HG02678 (cell line): ENCODE measurements at regions not wholly inside any gene's neighbourhood (a gene's known extent, or its start where the extent isn't known, plus 50 kb on each side); places are given as distances from the start of the nearest gene placed in this dataset.
"Not testable (repeated sequence)": the region's sequence is repeated elsewhere in the genome, so short reads cannot be mapped to it uniquely, and the experiment has no call there.

ENCODE experiments used
- ATAC-seq: cut with Tn5 transposase; IDR thresholded peaks from one replicate; pipeline ENCODE4 v1.9.1; 2021; ENCODE audit warnings: mild to moderate bottlenecking, moderate library complexity; ENCODE audit not compliant: unreplicated experiment

GRCh38 chr5:33205079-33205478 lies 235.7 kb upstream of the TARS1 start:
- ATAC-seq, result no peak

GRCh38 chr5:33205727-33206410 lies 234.9 kb upstream of the TARS1 start:
- no peak for ATAC-seq

GRCh38 chr5:33206962-33207506 lies 233.7 kb upstream of the TARS1 start:
- ATAC-seq, result no peak

- ATAC-seq, result no peak
These were observed 231.5 kb upstream of the TARS1 start for GRCh38 chr5:33209252-33209651.

GRCh38 chr5:33210221-33210620 lies 230.5 kb upstream of the TARS1 start:
- ATAC-seq, result not testable (repeated sequence)

GRCh38 chr5:33210978-33211377 lies 229.8 kb upstream of the TARS1 start:
- ATAC-seq, result no peak

- no peak for ATAC-seq
These were observed 228.3 kb upstream of the TARS1 start for GRCh38 chr5:33212439-33212838.

GRCh38 chr5:33212900-33213299 lies 227.9 kb upstream of the TARS1 start:
- no peak for ATAC-seq

- ATAC-seq, result no peak
These were observed 217.0 kb upstream of the TARS1 start for GRCh38 chr5:33223563-33224284.

GRCh38 chr5:33224285-33224961 lies 216.3 kb upstream of the TARS1 start:
- no peak for ATAC-seq

- no peak for ATAC-seq
These were observed 213.5 kb upstream of the TARS1 start for GRCh38 chr5:33227247-33227646.

GRCh38 chr5:33227746-33228145 lies 213.0 kb upstream of the TARS1 start:
- no peak for ATAC-seq

GRCh38 chr5:33228149-33228548 lies 212.6 kb upstream of the TARS1 start:
- ATAC-seq, result no peak

GRCh38 chr5:33229216-33229615 lies 211.5 kb upstream of the TARS1 start:
- ATAC-seq, result no peak

GRCh38 chr5:33230467-33231078 lies 210.2 kb upstream of the TARS1 start:
- no peak for ATAC-seq

- ATAC-seq, result no peak
These were observed 209.5 kb upstream of the TARS1 start for GRCh38 chr5:33231214-33231710.

- no peak for ATAC-seq
These were observed 208.8 kb upstream of the TARS1 start for GRCh38 chr5:33231935-33232334.

- no peak for ATAC-seq
These were observed 207.8 kb upstream of the TARS1 start for GRCh38 chr5:33232731-33233505.

- no peak for ATAC-seq
These were observed 205.5 kb upstream of the TARS1 start for GRCh38 chr5:33235304-33235703.

- ATAC-seq, result peak; percentile 56
These were observed 204.9 kb upstream of the TARS1 start for GRCh38 chr5:33235824-33236223.
